Neural cell (in vitro differentiated cells): ENCODE measurements at regions not wholly inside any gene's neighbourhood (a gene's known extent, or its start where the extent isn't known, plus 50 kb on each side); places are given as distances from the start of the nearest gene placed in this dataset.

Source experiments
- CTCF ChIP-seq: fragments of 450-650 bp; IDR thresholded peaks from 2 replicates; pipeline ENCODE4 v1.5.1; 2014; ENCODE audit warnings: antibody characterized with exemption, mild to moderate bottlenecking, moderate library complexity; ENCODE audit not compliant: poor library complexity, severe bottlenecking
- EP300 ChIP-seq: fragments of 450-650 bp; conservative IDR thresholded peaks from 2 replicates; pipeline ENCODE4 v1.6.1; 2014; ENCODE audit warnings: antibody characterized with exemption, mild to moderate bottlenecking, moderate library complexity; ENCODE audit not compliant: poor library complexity, severe bottlenecking

GRCh38 chr2:239846789-239847676, 178.1 kb downstream of the NDUFA10 start:
- TF ChIP-seq CTCF (no peak), EP300 (no peak)
